Coronary artery (tissue), 2 donors: ENCODE measurements at regions not wholly inside any gene's neighbourhood (a gene's known extent, or its start where the extent isn't known, plus 50 kb on each side); places are given as distances from the start of the nearest gene placed in this dataset.
"Not testable (repeated sequence)": the region's sequence is repeated elsewhere in the genome, so short reads cannot be mapped to it uniquely, and the experiment has no call there.

ENCODE experiments used
- DNase-seq: peaks from one replicate; pipeline ENCODE4 v3.0.0-alpha.2; 2017; ENCODE audit warnings: low spot score
- H3K27ac ChIP-seq, 2 donors: fragments of 200-600 bp; sonication (generic); one replicate each; pipeline ENCODE4 v1.5.1; 2016 to 2019
- H3K4me3 ChIP-seq: fragments of 200-600 bp; sonication (generic); 2 replicates; pipeline ENCODE4 v1.5.1; 2016; ENCODE audit warnings: mild to moderate bottlenecking, moderate library complexity
- CTCF ChIP-seq: fragments of 200-600 bp; sonication (generic); IDR thresholded peaks from one replicate; pipeline ENCODE4 v1.5.1; 2019; ENCODE audit warnings: antibody characterized with exemption

- DNase-seq, H3K4me3 ChIP-seq, H3K27ac ChIP-seq: not testable (repeated sequence)
These were observed 635.5 kb downstream of the ZNF716 start for GRCh38 chr7:58085444-58085843.

- no peak for DNase-seq
- TF ChIP-seq CTCF, result no peak
- Histone ChIP-seq H3K27ac (no peak overlapping the region), H3K4me3 (no peak overlapping the region)
These were observed 636.5 kb downstream of the ZNF716 start for GRCh38 chr7:58086461-58086860.

DNA sequence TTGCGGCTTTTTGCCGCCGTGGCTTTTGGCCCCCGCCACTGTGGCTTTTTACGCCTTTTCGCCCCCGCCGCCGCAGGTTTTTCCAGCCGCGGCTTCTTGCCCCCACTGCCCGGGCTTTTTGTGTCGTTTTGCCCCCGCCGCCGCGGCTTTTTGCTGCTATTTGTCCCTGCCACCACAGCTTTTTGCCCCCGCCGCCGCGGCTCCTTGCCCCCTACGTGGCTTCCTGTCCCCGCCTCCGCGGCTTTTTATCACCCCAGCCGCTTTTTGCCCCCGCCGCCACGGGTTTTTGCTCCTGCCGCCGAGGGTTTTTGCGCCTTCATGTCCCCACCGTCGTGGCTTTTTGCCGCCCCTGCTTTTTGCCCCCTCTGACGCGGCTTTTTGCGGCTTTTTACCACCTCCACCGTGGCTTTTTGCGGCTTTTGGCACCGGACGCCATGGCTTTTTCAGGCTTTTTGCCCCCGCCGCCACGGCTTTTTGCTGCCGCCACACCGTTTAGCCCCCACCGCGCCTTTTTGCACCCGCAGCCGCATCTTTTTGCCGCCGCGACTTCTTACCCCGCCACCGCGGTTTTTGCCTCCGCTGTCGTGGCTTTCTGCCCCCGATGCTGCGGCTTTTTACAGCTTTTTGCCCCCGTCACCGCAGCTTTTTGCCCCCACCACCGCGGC lies 637.0 kb downstream of the ZNF716 start:
- Histone ChIP-seq H3K4me3 (no peak overlapping the region), H3K27ac (no peak overlapping the region)
- TF ChIP-seq CTCF, result no peak
- peak; percentile 45 for DNase-seq

DNA sequence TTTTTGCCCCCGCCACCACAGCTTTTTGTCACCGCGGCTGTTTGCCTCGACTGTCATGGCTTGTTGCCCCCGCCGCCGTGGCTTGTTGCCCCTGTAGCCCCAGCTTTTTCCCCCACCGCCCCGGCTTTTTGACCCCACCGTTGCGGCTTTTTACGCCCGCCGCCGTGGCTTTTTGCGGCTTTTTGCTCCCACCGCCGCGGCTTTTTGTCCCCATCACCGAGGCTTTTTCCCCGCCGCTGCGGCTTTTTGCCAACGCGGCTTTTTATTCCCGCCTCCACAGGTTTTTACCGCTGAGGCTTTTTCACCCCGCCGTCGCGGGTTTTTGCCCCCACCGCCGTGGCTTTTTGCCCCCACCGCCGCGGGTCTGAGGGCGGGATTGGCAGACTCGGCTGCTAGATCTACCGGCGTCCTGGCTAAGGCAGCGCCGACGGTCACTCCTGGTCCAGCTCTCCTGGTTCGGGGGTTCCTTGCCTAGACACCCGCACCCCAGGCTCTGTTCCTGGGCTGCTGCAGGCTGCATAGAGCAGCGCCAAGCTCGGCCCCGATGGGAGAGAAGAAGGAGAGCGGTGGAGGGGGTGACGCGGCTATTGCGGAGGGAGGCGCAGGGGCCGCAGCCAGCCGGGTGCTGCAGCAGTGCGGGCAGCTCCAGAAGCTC lies 637.7 kb downstream of the ZNF716 start:
- Histone ChIP-seq H3K4me3 (no peak overlapping the region), H3K27ac (no peak overlapping the region)
- no peak for TF ChIP-seq CTCF
- no peak for DNase-seq

GRCh38 chr7:58088191-58088560 lies 638.2 kb downstream of the ZNF716 start:
- DNase-seq, H3K4me3 ChIP-seq, H3K27ac ChIP-seq: not testable (repeated sequence)

DNA sequence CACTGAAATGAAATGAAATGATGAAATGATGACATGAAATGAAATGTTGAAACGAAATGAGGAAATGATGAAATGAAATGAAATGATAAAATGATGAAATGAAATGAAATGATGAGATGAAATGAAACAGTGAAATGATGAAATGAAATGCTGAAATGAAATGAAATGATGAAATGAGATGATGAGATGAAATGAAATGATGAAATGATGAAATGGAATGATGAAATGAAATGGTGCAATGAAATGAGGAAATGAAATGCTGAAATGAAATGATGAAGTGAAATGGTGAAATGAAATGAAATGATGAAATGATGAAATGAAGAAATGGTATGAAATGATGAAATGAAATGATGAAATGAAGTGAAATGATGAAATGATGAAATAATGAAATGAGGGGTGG lies 641.1 kb downstream of the ZNF716 start:
- not testable (repeated sequence) for DNase-seq, H3K4me3 ChIP-seq

More for the DNA sequence above, 641.1 kb downstream of the ZNF716 start:
- H3K27ac ChIP-seq, result not testable (repeated sequence)
